ENCODE measurements at regions not wholly inside any gene's neighbourhood (a gene's known extent, or its start where the extent isn't known, plus 50 kb on each side); places are given as distances from the start of the nearest gene placed in this dataset.

GRCh38 chr5:89270901-89271300 lies 387.9 kb upstream of the MEF2C start:
- POLR2A ChIA-PET (ENCODE audit: partially characterized antibody): no interaction called here
- Histone ChIP-seq H2BK120ac (replicated peaks; ENCODE audit: low read depth, low read length) (no peak overlapping the region), H3K23me2 (ENCODE audit: low read depth, low read length) (no peaks in the 10 kb centered on the region; the same call in 1 of the 2 replicates), H2BK5ac (ENCODE audit: low read depth, low read length) (no peak overlapping the region), H3K4me1 (replicated peaks in 1 of 4; ENCODE audit: control insufficient read depth in 3 of 4, insufficient read depth in 4 of 4, low read length in 3 of 4) (no peaks in the 10 kb centered on the region), H3K79me2 (ENCODE audit: control insufficient read depth in 1 of 2, insufficient read depth in 2 of 2, low read length in 2 of 2) (no peaks in the 10 kb centered on the region), H3K18ac (ENCODE audit: extremely low read depth, low read length) (no peak overlapping the region), H3K27me3 (replicated peaks in 1 of 4; ENCODE audit: control insufficient read depth in 3 of 4, extremely low read depth in 1 of 4, insufficient read depth in 3 of 4, low read length in 3 of 4) (no peaks in the 10 kb centered on the region), H3K79me1 (ENCODE audit: low read depth, low read length) (no peaks in the 10 kb centered on the region), H4K91ac (replicated peaks; ENCODE audit: insufficient read length, low read length) (no peak overlapping the region), H3K36me3 (ENCODE audit: control insufficient read depth in 2 of 4, insufficient read depth in 4 of 4, low read length in 3 of 4) (no peaks in the 10 kb centered on the region), H3K4ac (replicated peaks; ENCODE audit: insufficient read length, low read depth, low read length) (no peak overlapping the region), H2BK12ac (ENCODE audit: low read depth, low read length) (no peak overlapping the region), H3K14ac (ENCODE audit: insufficient read length) (no peak overlapping the region), H2AK5ac (ENCODE audit: low read depth, low read length) (no peak overlapping the region), H3K56ac (replicated peaks; ENCODE audit: insufficient read length, low read depth, low read length) (no peak overlapping the region), H2BK15ac (ENCODE audit: low read length) (no peak overlapping the region), H4K8ac (ENCODE audit: extremely low read depth, insufficient read depth, low read length) (no peak overlapping the region), H3K9me3 (ENCODE audit: insufficient read depth in 2 of 2, low read depth in 1 of 2, low read length in 1 of 2) (no peaks in the 10 kb centered on the region), H3K4me2 (ENCODE audit: insufficient read depth in 1 of 2, low read depth in 2 of 2, low read length in 2 of 2) (no peak overlapping the region), H4K5ac (ENCODE audit: insufficient read length, low read depth, low read length) (no peak overlapping the region), H3K9ac (replicated peaks in 1 of 4; ENCODE audit: extremely low read depth in 1 of 4, low read depth in 3 of 4, low read length in 3 of 4) (no peak overlapping the region), H3K27ac (ENCODE audit: low read depth, low read length) (no peak overlapping the region), H4K20me1 (replicated peaks in 1 of 2; ENCODE audit: control insufficient read depth in 1 of 2, insufficient read depth in 2 of 2, low read length in 2 of 2) (no peaks in the 10 kb centered on the region), H2BK20ac (ENCODE audit: low read length) (no peak overlapping the region), H2AFZ (ENCODE audit: low read length) (no peak overlapping the region), H3K23ac (ENCODE audit: insufficient read length) (no peak overlapping the region), H3K4me3 (ENCODE audit: extremely low read depth in 1 of 4, insufficient read depth in 2 of 4, low read depth in 3 of 4, low read length in 4 of 4) (no peak overlapping the region)
- 95% methylated on average over 5 of the region's 5 CpGs; no CpG with 5 or more reads in 1 of the 2 experiments for WGBS, 2 experiments (ENCODE audit: extremely low coverage in 1 of 2, insufficient coverage in 1 of 2, insufficient read length in 1 of 2, insufficient replicate concordance in 2 of 2, low coverage in 1 of 2, low lambda C conversion rate in 2 of 2, missing lambda C conversion rate in 1 of 2)
- FAIRE-seq (no peak), DNase-seq (ENCODE audit: low read depth in 1 of 2, low spot score in 2 of 2) (no peak)
- CTCF ChIA-PET (ENCODE audit: partially characterized antibody): interaction anchor here (0.9 kb wide), 1 partner anchor 434 kb away, joined by 3 read pairs; no protein-coding TSS in a partner anchor
- TF ChIP-seq JUND (IDR thresholded peaks at IDR 0.05; ENCODE audit: low read length) (no peak), E2F6 (IDR thresholded peaks at IDR 0.05) (no peak), CHD2 (IDR thresholded peaks at IDR 0.05; ENCODE audit: low read length) (no peak), CBX5 (IDR thresholded peaks at IDR 0.05; ENCODE audit: low read depth, low read length) (no peak), RAD21 (IDR thresholded peaks at IDR 0.05 in 1 of 2, conservative IDR thresholded peaks at IDR 0.05 in 1 of 2; ENCODE audit: low read depth in 2 of 2, low read length in 2 of 2) (no peak), RFX5 (IDR thresholded peaks at IDR 0.05; ENCODE audit: borderline replicate concordance, low read depth, low read length) (no peak), ZNF274 (IDR thresholded peaks at IDR 0.05; ENCODE audit: borderline replicate concordance, extremely low read depth, low read length) (no peak), CBX8 (IDR thresholded peaks at IDR 0.05; ENCODE audit: borderline replicate concordance, low read depth, low read length) (no peak), SP2 (IDR thresholded peaks at IDR 0.05; ENCODE audit: low read length) (no peak), ASH2L (IDR thresholded peaks at IDR 0.05; ENCODE audit: low read length) (no peak), BACH1 (IDR thresholded peaks at IDR 0.05; ENCODE audit: low read length) (no peak), FOSL1 (IDR thresholded peaks at IDR 0.05; ENCODE audit: insufficient read depth, low read depth, low read length) (no peak), HDAC6 (IDR thresholded peaks at IDR 0.05; ENCODE audit: low read depth, low read length) (no peak), SP1 (IDR thresholded peaks at IDR 0.05; ENCODE audit: low read depth, low read length) (no peak)
- TF ChIP-seq, protein P1, sequence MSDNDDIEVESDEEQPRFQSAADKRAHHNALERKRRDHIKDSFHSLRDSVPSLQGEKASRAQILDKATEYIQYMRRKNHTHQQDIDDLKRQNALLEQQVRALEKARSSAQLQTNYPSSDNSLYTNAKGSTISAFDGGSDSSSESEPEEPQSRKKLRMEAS (IDR thresholded peaks at IDR 0.05): no peak
